WERI-Rb-1 (cell line): ENCODE measurements at regions not wholly inside any gene's neighbourhood (a gene's known extent, or its start where the extent isn't known, plus 50 kb on each side); places are given as distances from the start of the nearest gene placed in this dataset.

Source experiments
- DNase-seq: peaks from one replicate; pipeline ENCODE4 v3.0.0-alpha.2; 2020
- H3K27ac ChIP-seq: fragments of 250-450 bp; sonication (Bioruptor Pico); 2 replicates; pipeline ENCODE4 v1.5.1; 2020; ENCODE audit warnings: mild to moderate bottlenecking, moderate library complexity
- H3K27me3 ChIP-seq: fragments of 250-450 bp; sonication (Bioruptor Pico); 2 replicates; pipeline ENCODE4 v1.5.1; 2021; ENCODE audit warnings: mild to moderate bottlenecking, low read depth, moderate library complexity; ENCODE audit not compliant: insufficient read depth, severe bottlenecking
- H3K36me3 ChIP-seq: fragments of 250-450 bp; sonication (Bioruptor Pico); 2 replicates; pipeline ENCODE4 v1.5.1; 2020; ENCODE audit warnings: mild to moderate bottlenecking, moderate library complexity
- H3K4me3 ChIP-seq: 2 replicates; pipeline ENCODE4 v1.5.1; 2011; ENCODE audit warnings: low read depth, mild to moderate bottlenecking, control low read depth, low read length
- H3K9me3 ChIP-seq: fragments of 250-450 bp; sonication (Bioruptor Pico); 2 replicates; pipeline ENCODE4 v1.5.1; 2021; ENCODE audit warnings: mild to moderate bottlenecking, moderate library complexity; ENCODE audit not compliant: severe bottlenecking
- TF ChIP-seq, protein P1 (sequence below): IDR thresholded peaks from 2 replicates; pipeline ENCODE4 v1.5.1; 2011; ENCODE audit warnings: low read depth, mild to moderate bottlenecking, control low read depth, inconsistent platforms, low read length

DNA sequence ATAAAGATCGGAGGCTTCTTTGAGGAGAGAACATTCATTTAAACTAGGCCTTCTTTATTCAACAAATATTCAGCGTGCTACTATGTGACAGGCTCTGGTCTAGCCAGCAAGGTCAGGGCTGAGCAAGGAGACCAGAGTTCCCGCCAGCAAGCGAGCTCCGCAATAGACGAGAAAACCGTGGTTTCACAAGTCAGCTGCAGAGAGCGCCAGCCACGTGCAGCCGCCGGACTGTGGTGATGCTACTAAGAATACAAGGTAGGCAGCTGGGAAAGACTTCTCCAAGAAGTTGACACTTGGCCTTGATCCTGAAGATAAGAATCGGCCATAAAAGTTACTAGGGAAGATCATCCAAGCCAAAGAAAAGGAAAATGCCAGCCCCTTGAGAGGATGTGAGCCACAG lies 533.7 kb upstream of the SALL3 start:
- Histone ChIP-seq H3K27ac (no peak overlapping the region), H3K36me3 (no peaks in the 10 kb centered on the region), H3K4me3 (no peak overlapping the region), H3K9me3 (peaks cover 3% of the 10 kb centered on the region), H3K27me3 (no peaks in the 10 kb centered on the region)
- DNase-seq: no peak
- TF ChIP-seq, protein P1, sequence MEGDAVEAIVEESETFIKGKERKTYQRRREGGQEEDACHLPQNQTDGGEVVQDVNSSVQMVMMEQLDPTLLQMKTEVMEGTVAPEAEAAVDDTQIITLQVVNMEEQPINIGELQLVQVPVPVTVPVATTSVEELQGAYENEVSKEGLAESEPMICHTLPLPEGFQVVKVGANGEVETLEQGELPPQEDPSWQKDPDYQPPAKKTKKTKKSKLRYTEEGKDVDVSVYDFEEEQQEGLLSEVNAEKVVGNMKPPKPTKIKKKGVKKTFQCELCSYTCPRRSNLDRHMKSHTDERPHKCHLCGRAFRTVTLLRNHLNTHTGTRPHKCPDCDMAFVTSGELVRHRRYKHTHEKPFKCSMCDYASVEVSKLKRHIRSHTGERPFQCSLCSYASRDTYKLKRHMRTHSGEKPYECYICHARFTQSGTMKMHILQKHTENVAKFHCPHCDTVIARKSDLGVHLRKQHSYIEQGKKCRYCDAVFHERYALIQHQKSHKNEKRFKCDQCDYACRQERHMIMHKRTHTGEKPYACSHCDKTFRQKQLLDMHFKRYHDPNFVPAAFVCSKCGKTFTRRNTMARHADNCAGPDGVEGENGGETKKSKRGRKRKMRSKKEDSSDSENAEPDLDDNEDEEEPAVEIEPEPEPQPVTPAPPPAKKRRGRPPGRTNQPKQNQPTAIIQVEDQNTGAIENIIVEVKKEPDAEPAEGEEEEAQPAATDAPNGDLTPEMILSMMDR: no peak

- TF ChIP-seq, protein P1: no peak
Observed at GRCh38 chr18:78447211-78447610, 532.4 kb upstream of the SALL3 start.

DNA sequence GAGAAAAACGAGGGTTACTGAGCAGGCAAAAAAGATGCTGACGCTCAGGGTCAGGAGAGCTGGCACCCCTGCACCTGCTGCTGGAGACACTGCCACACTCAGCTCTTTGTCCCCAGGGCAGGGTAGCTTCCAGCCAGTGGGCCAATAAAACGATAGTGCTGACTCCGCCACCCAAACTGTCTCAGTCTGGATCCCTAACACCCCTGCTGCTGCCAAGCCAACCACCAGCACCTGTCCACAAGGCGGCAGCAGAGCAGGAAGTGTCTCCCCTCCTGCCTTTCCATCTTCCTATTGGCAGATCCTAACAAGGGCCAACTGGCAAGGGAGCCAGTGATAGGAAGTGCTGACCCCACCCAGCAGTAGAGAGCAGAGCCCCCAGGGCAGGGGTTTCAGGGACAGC lies 531.5 kb upstream of the SALL3 start:
- Histone ChIP-seq H3K27me3 (no peaks in the 10 kb centered on the region), H3K4me3 (no peak overlapping the region), H3K27ac (no peak overlapping the region), H3K9me3 (peaks cover 3% of the 10 kb centered on the region), H3K36me3 (no peaks in the 10 kb centered on the region)
- peak; percentile 64 for DNase-seq
- TF ChIP-seq, protein P1: peak; percentile 73

More at GRCh38 chr18:78447211-78447610, 532.4 kb upstream of the SALL3 start:
- Histone ChIP-seq H3K27me3 (no peaks in the 10 kb centered on the region), H3K4me3 (no peak overlapping the region), H3K27ac (no peak overlapping the region), H3K9me3 (peaks cover 3% of the 10 kb centered on the region), H3K36me3 (no peaks in the 10 kb centered on the region)
- DNase-seq: no peak

DNA sequence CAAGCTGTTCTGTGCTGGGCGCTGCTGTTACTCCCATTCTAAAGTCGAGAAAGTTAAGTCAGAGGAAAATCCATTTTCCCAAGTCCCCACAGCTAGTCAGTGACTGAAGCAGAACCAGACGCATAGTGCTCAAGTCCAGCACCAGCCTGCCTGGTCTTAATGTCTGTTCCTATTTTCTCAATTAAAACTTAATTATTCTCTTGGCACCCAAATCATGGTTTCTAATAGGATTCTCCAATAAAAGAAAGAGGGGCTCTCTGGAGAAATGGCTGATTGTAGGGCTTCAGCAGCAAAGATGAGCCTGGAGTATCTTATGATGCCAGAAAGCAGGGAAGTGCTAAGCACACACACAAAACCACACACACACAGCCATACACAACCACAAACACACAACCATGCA lies 531.0 kb upstream of the SALL3 start:
- TF ChIP-seq, protein P1: no peak
- no peak overlapping the region for H3K27ac ChIP-seq
- no peak overlapping the region for H3K4me3 ChIP-seq
- H3K27me3 ChIP-seq: no peaks in the 10 kb centered on the region
- no peak for DNase-seq
- peaks cover 3% of the 10 kb centered on the region for H3K9me3 ChIP-seq
- H3K36me3 ChIP-seq: no peaks in the 10 kb centered on the region

GRCh38 chr18:78454221-78454620 lies 525.4 kb upstream of the SALL3 start:
- no peak for DNase-seq
- H3K9me3 ChIP-seq: no peaks in the 10 kb centered on the region

DNA sequence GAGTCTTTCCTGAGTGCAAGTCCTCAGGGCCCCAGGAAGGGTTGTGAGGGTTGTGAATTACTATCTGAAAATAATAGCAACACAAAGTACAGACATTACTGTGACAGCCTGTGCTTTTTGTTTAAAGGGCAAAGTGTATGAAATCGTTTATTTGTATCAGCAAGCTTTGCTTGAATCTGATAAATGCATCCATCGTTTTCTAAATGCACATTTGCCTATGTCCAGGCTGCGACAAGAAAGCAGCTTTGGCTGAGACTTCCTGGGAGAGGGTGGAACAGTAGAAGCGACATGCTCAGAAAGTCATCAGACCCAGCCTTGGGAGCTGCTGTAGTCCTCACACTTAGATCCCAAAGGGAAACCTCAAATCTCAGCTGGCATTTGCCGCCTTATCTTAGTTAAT lies 524.2 kb upstream of the SALL3 start:
- TF ChIP-seq, protein P1: no peak
- no peak overlapping the region for H3K4me3 ChIP-seq
- H3K27me3 ChIP-seq: no peaks in the 10 kb centered on the region
- no peak for DNase-seq
- no peak overlapping the region for H3K27ac ChIP-seq
- H3K9me3 ChIP-seq: no peaks in the 10 kb centered on the region
- no peaks in the 10 kb centered on the region for H3K36me3 ChIP-seq

More at GRCh38 chr18:78454221-78454620, 525.4 kb upstream of the SALL3 start:
- no peak overlapping the region for H3K27ac ChIP-seq
- no peaks in the 10 kb centered on the region for H3K27me3 ChIP-seq
- H3K4me3 ChIP-seq: no peak overlapping the region
- H3K36me3 ChIP-seq: no peaks in the 10 kb centered on the region
- TF ChIP-seq, protein P1: no peak
